Erythroblast (primary cell): ENCODE measurements at regions not wholly inside any gene's neighbourhood (a gene's known extent, or its start where the extent isn't known, plus 50 kb on each side); places are given as distances from the start of the nearest gene placed in this dataset.

Experiments
- GATA1 ChIP-seq: IDR thresholded peaks from 2 replicates; pipeline ENCODE4 v1.6.1; 2011; ENCODE audit warnings: low read depth, mild to moderate bottlenecking, control low read depth, low read length, moderate library complexity
- POLR2A ChIP-seq: IDR thresholded peaks from 2 replicates; pipeline ENCODE4 v1.6.1; 2011; ENCODE audit warnings: mild to moderate bottlenecking, low read length

DNA sequence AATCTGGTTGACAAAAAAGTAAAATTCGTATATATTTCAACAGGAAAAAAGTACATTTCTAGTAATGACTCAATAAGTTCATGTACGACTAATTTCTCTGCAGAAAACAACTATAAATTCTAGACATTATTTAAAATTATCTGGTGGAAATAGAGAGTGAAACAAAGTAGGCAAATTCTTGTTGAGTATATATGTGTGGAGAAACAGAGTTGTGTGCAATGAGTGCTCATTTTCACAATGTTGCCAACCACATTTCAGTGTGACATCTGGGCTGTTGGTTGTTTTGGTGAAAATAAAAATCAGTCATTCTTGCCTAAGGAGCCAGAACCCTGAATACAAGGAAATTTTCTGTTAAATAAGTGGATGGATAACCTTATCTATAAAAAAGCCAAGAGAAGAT, 372.0 kb upstream of the NDST4 start:
- TF ChIP-seq POLR2A: no peak
- no peak for TF ChIP-seq GATA1
